GM19035 (cell line): ENCODE measurements at regions not wholly inside any gene's neighbourhood (a gene's known extent, or its start where the extent isn't known, plus 50 kb on each side); places are given as distances from the start of the nearest gene placed in this dataset.
"Not testable (repeated sequence)": the region's sequence is repeated elsewhere in the genome, so short reads cannot be mapped to it uniquely, and the experiment has no call there.

Experiments
- ATAC-seq: cut with Tn5 transposase; IDR thresholded peaks from one replicate; pipeline ENCODE4 v1.9.1; 2021; ENCODE audit not compliant: unreplicated experiment

DNA sequence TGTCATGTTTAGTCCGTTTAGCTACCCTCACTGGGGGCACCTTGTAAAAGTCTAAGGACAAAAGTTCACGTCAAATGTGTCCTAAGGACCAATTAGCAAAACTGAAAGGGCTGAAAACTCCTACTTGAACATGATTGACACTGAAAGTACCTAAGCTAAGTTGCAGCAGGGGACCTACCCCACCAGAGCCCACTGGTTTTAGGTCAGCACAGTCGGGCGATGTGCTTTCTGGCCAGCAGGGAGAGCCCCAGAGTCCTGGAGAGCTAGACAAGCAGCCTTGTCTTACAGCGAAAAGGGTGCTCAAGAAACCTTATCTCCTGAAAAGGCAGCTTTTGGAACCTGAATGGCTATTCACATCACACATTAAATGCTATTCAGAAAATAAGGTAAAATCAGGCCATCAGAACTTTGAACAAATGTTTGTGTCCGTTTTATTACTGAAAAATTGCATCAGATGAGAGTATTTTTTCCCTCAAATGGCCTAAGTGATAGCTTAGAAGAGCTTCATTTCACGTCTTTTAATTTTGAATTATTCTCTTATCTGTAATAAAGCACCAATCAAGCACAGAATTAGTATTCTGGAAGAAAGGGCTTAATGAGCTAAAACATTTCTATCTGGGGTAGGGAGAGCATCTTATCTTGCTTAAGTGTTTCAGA lies 52.2 kb upstream of the MKI67 start:
- no peak for ATAC-seq

DNA sequence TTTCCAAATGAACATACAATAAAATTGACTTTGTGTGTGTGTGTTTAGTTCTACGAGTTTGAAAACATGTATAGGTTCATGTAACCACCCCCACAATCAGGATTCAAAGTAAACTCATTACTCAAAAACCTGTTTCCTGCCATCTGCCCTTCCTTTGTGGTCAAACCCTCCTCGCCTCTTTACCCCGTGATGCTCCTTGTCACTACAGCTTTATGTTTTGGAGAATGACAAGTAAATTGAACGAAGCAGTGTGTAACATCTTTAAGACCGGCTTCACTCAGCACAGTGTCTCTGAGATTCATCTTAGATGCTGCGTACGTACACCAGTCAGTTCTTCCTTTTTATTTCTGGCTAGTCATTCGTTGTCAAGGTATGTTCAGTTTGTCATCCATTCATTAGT lies 54.6 kb upstream of the MKI67 start:
- no peak for ATAC-seq

DNA sequence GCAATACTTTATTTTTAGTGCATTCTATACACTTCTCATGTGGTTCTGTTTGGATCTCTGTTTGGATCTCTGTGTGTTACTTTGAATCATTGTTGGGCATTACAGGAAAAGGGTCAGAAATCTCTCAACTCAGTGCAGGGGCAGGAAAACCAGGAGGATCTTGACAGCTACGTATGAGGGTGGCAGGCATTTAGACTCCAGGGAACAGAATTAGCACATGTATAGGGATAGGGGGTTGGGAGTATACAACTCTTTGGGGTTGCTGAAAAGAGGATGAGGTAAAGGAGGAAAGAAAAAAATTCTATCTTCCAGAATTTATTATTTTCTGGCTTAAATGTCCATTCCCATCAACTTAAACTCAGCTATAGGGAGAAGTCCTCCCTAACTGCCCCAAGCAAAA lies 59.4 kb upstream of the MKI67 start:
- ATAC-seq = no peak

DNA sequence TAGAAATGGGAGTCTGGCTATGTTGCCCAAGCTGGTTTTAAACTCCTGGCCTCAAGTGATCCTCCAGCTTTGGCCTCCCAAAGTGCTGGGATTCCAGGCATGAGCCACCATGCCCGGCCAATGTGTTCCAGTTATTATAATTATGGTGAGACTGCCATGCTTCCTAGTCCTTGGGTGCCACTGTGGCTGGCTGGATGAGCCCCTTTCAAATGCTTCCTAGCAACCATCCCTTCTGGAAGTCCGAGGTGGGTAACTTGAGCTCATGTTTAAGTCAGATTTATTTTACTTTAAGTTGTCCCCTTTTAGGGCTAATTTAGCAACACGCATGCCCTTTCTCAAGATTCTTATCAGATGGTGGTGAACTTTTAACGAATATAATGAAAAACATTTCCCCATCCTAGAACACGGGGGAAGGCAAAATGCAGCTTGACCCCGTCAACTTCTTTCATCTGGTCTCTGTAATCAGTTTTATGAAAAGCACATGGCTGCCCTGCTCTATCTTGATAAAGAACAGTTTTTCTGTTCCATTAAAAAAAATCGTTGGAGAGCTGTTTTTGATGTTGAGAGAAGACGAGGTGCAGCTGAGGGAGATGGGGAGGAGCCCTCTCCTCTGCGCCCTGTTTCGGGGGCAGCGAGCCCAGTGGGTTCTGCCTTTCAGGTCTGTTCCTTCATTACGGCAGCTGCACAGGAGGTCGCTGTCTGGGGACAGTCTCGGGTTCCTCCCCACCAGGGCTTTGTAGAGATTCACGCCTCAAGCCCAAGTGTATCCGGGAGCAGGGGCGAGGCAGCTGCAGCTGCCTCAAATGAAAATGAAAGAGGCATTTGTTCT lies 61.0 kb upstream of the MKI67 start:
- ATAC-seq = no peak

DNA sequence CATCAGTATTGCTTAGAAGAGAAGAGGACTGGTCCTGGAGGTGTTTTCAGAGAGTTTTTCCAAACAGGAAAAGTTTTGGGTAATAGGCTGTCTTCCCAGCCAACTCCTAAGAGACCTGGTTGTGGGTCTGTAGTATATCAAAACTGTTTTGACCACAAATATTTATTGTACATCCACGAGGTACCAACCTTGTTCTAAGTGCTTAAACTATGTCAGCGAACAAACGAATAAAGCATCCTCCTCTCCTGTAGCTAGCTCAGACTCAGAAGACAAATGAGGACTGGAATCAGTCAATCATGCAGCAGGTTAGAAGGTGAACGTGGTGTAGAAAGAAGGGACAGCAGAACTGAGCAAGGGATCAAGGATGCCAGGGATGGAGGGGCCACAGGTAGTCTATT lies 61.6 kb upstream of the MKI67 start:
- ATAC-seq = no peak

DNA sequence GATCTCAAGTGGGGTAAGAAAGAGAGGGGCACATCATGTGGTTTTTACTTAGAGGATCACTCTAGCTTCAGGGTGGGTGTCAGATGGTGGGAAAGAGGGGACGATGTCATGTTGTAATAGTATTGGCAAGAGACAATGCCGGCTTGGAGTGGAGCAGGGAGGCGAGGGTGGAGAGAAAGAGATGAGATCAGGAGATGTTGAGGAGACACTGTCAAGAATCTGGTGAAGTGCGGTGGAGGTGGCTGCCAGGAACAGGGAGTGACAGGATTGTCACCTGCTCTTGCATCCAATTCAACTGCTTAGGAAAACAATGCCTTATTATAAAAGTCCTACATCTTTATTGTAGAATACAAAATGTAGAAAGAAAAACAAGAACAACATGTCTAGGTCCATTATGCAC lies 63.0 kb upstream of the MKI67 start:
- no peak for ATAC-seq

DNA sequence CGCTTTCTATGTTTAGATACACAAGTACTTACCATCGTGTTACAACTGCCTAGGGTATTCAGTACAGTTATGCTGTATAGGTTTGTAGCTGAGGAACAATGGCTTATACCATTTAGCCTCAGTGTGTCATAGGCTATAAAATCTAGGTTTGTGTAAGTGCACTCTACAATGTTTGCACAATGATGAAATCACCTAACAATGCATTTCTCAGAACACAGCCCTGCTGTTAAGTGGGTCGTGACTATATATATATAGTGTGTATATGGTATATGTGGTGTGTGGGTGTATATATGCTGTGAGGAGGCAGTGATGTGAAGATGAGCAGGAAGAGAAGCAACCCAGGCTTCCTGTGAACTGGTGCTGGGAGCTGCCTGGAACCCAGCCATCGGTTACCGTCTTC lies 65.6 kb upstream of the MKI67 start:
- no peak for ATAC-seq

DNA sequence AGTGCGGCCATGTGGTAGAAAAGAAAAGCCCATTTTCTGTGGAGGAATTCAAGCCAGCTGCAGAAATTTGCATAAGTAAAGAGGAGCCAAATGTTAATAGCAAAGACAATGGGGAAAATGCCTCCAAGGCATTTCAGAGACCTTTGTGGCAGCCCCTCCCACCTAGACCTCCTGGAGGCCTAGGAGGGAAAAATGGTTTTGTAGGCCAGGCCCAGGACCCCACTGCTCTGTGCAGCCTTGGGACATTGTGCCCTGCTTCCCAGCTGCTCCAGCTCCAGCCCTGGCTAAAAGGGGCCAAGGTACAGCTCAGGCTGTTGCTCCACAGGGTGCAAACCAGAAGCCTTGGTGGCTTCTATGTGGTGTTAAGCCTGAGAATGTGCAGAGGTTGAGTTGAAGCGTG lies 75.6 kb upstream of the MKI67 start:
- ATAC-seq = not testable (repeated sequence)

DNA sequence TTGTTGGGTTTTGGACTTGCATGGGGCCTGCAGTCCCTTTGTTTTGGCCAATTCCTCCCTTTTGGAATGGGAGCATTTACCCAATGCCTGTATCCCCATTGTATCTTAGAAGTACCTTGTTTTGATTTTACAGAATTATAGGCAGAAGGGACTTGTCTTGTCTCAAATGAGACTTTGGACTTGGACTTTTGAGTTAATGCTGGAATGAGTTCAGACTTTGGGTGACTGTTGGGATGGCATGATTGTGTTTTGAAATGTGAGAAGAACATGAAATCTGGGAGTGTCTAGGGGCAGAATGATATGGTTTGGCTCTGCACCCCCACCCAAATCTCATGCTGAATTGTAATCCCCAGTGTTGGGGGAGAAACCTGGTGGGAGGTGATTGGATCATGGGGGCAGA lies 76.8 kb upstream of the MKI67 start:
- ATAC-seq = no peak

DNA sequence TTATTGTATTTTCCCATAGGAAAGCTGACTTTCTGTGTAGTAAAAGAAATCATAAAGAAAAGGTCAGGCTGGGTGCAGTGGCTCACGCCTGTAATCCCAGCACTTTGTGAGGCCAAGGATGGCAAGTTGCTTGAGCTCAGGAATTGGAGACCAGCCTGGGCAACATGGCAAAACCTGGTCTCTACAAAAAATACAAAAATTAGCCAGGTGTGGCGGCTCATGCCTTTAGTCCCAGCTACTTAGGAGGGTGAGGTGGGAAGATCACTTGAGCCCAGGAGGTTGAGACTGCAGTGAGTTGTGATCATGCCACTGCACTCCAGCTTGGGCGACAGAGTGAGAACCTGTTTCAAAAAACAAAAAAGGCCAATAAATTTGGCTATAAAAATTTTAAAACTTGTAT lies 79.4 kb upstream of the MKI67 start:
- not testable (repeated sequence) for ATAC-seq

DNA sequence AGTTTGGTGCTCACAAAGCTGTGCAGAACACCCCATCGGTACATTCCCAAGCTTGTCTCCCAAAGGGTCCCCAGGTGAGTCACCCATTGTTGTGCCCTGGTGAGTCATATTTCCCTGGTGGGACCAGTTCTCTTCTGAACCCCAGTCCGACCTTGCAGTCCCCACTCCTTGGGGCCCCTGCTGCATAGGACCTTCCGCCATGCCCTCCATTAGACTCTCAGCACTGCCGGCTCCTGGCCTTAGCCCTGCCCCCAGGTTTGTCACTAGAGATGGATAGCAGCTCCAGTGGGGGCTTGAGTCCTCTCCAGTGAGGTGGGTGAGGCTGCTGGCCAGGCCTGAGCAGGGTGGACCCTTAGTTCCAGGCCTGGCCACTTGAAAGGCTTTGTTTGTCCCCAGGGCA lies 80.5 kb upstream of the MKI67 start:
- no peak for ATAC-seq

DNA sequence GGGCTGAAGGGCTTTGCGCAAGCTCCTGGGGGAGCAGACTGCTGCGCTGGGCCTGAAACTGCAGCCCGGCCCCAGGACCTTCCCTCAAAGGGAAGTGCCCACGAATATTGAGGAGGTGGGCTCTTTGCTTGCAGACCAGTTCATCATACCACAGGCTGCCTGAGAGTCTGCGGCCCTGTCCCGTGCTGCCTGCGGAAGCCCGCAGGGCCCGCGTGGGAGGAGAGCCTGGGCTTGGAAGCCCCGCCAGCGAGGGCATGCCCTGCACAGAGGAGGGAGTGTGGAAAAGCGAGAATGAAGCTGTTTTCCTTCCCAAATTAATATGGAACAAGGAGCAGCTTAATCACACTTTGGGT lies 83.6 kb upstream of the MKI67 start:
- ATAC-seq = no peak

DNA sequence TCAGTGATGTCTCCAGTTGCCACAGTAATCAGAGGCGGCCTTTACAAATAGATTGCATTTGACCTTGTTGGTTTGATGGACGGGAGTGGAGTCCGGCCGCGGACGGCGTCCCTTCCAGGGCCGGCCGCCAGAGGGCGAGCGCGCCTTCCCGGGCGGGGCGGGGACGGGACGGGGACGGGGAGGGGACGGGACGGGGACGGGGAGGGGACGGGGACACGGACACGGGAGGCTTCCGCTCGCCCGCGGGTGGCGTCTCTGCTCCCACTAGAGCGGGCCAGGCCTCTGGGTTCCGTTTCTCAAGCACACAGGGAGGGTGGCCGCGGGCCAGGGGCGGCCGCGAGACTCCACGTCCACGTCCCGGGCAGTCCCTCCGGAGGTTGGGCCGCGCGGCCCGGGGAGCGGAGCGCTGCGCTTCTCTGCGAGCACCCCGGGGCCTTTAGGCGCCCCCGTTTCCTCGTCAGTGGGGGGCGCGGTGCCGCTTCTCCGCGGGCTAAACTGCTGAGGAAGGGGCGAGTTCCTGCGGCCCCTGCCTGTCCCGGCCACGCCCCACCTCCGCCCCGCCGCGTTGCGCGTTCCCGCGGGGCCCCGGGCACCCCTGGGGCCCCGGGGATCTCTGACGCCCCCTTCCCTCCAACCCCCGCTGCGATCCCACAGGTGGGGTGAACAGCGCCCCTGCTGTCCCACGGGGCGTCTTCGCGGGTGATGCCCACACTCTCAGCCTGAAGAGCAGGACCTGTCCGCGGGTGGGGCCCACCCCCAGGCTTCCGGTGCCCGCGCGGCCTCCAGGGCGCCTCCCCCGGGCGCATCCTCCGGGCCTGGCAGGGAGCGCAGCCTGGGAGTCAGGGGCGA lies 84.2 kb upstream of the MKI67 start:
- peak; percentile 48 for ATAC-seq

DNA sequence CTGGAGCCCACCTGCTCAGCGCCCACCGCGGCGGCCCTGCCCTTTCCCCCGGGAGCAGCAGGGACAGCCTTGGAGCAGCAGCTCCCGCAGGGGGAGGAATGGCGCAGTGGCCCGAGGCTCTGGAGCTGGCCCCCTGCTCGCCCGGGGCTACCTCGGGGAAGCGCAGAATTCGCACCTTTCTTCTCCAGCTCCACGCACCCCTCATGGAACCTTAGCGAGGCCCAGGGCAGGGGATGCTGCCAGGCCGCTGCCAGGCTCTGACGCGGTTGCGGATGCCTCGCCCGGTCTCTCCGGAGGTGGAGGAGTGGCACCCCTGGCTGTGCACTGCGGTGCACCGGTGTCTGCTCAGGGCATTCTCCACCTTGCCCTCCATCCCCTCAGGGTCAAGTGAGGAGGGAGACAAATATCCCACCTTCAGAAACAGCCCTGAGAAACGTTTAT lies 84.9 kb upstream of the MKI67 start:
- no peak for ATAC-seq

DNA sequence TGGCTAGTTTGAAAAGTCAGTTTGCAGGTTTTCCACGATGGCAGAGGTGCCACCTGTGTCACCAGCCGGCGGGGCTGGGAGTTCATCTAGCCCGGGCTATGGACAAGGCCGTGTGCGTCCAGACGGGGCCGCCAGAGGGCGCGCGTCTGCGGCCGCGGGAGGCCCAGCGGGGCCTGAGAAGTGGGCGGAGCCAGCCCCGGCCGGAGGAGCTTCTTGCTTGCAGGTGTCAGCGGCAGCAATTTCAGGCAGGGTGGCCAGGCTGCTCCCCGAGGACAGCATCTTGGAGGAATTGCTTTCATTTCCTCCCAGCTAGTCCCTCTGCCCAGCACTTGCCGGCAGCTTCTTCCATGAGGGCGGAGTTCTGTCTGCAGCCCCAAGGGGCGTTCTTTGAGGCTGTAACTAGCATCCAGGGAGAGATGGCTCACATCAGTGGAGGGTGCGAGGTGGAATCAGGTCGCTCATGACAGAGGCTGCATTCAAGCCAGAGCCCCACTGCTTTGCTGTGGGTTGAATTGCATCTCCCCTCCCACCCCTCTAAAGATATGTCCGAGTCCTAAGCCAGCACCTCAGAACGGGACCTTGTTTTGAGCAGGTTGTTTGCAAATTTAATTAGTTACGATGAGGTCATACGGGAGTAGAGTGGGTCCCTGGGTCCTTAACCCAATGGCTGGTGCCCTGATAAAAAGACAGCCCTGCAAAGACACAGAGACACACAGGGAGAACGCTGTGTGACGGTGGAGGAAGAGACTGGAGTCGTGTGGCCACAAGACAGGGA lies 85.9 kb upstream of the MKI67 start:
- ATAC-seq = peak; percentile 96

DNA sequence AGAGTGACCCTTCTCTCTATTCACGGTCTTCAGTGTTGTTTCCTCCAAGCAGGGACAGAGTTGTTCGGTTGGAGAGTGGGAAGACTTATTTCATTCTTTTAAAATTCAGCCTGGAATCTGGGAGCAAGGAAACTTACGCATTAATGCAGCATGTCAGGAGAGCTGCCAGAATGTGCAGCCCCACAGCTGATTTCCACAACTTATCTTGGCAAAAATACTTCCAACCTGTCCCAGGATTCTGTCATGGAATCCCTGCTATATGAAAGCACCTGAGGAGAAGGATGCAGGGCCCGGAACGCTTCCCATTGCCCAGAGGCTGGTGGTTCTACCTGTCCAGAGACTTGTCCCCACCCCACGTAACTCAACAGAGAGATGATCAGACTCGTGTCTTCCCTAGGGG lies 86.9 kb upstream of the MKI67 start:
- ATAC-seq = no peak

DNA sequence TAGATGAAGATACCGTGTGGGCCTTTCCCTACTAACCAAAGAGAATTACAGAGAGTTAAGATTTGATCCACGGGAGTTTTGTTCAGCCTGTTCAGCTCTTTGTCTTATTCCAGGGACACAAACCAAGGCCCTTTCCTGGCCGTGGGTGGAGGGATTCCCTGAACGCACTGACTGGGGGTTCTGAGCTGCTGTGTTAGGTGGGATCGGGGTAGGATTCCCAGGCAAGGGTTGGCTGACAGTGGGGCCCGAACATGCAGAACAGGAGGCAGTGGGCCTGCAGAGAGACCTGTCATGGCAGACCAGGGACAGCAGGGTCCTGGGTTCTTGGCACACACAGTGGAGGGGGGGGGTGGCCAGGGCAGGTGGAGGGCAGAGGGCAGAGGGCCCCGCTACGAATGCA lies 89.5 kb upstream of the MKI67 start:
- no peak for ATAC-seq

DNA sequence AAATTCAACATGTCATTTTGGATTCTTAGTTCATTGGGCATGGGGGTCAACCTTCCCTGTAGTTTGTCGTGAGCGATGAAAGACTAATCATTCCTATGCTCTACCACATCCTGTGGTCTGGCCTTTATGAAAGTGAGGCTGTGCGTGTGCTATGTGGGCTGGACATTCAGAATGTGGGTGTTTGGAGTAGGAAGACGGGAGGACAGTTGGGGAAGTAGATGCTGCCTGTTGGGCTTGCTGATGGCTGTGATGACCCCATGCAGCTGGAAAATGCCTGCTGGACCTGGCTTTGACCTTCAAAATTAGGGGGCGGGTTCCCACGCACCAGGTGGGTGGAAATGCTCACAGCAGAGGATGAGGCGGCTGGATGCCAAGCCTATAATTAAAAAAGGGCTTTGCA lies 90.9 kb upstream of the MKI67 start:
- no peak for ATAC-seq

DNA sequence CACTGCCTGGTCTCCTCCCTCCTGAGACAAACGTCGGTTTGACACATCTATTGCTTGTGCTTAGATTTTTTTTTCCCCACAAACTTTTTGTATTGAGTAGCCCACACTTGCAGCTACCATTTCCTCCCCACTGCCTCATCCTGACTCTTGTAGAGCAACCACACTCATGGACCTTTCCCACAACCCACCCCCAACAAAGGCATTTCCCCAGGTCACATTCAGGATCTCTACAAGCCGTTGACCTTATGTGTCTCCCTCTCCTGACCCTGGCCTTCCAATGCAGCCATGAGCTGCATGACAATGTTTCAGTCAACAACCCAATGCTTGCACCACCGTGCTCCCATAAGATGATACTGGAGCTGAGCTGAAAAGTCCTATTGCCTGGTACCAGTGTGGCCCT lies 91.9 kb upstream of the MKI67 start:
- ATAC-seq = no peak

DNA sequence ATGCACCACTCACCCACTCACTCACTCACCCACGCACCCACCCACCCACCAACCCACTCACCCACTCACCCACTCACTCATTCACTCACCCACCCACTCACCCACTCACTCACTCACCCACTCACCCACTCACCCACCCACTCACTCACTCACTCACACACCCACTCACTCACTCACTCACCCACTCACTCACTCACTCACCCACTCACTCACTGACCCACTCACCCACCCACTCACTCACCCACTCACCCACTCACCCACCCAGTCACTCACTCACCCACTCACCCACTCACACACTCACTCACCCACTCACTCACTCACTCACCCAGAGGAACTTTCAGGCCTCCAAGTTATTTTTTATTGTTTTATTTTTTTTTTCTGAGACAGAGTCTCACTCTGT lies 93.1 kb upstream of the MKI67 start:
- no peak for ATAC-seq

DNA sequence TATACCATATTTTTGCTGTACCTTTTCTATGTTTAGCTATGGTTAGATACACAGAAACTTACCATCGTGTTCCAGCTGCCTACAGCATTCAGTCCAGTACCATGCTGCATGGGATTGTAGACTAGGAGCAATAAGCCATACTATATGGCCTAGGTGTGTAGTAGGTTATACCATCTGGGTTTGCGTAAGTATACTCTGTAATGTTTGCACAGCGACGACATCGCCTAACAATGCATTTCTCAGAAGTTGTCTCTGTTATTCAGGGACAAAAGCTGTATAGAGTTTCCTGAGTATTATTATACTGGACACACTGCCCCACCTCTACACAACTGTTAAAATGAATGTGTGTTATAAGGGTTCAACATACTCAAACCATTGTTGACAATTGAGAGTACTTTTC lies 93.8 kb upstream of the MKI67 start:
- no peak for ATAC-seq
